Gastroesophageal sphincter (tissue), 4 donors: ENCODE measurements at regions not wholly inside any gene's neighbourhood (a gene's known extent, or its start where the extent isn't known, plus 50 kb on each side); places are given as distances from the start of the nearest gene placed in this dataset.

ENCODE experiments used
- ATAC-seq: fragments of 150-250 bp; one replicate; pipeline ENCODE4 v1.9.1; 2016; ENCODE audit warnings: mild to moderate bottlenecking, moderate library complexity
- H3K27ac ChIP-seq, 4 donors: fragments of 200-600 bp; sonication (generic) in 3 of 4; 1 replicate in 3 of 4; 2 replicates in 1 of 4; pipeline ENCODE4 v1.5.1; 2016 to 2019
- H3K27me3 ChIP-seq: fragments of 200-600 bp; sonication (generic); one replicate; pipeline ENCODE4 v1.5.1; 2019
- H3K36me3 ChIP-seq, 2 donors: fragments of 200-600 bp; sonication (generic); one replicate each; pipeline ENCODE4 v1.5.1; 2019; ENCODE audit warnings: control low read depth in 1 of 2
- H3K4me1 ChIP-seq, 3 donors: fragments of 200-600 bp; sonication (generic); 1 replicate in 2 of 3; 2 replicates in 1 of 3; pipeline ENCODE4 v1.5.1; 2016 to 2019; ENCODE audit warnings: control low read depth in 2 of 3
- H3K4me3 ChIP-seq, 2 donors: fragments of 200-600 bp; sonication (generic); one replicate each; pipeline ENCODE4 v1.5.1; 2019; ENCODE audit warnings: mild to moderate bottlenecking in 1 of 2, moderate library complexity in 1 of 2
- H3K9me3 ChIP-seq, 3 donors: fragments of 200-600 bp; sonication (generic); one replicate each; pipeline ENCODE4 v1.5.1; 2017 to 2019; ENCODE audit warnings: control low read depth in 2 of 3
- EP300 ChIP-seq: sonication (generic); formaldehyde crosslinking; IDR thresholded peaks from one replicate; pipeline ENCODE4 v1.6.1; 2017; ENCODE audit warnings: antibody characterized with exemption, mild to moderate bottlenecking
- POLR2A ChIP-seq, 2 donors: fragments of 450-650 bp; IDR thresholded peaks; one replicate each; pipeline ENCODE4 v1.6.1; 2017; ENCODE audit warnings: antibody characterized with exemption in 2 of 2, mild to moderate bottlenecking in 2 of 2, moderate library complexity in 1 of 2
- POLR2AphosphoS5 ChIP-seq: sonication (generic); formaldehyde crosslinking; IDR thresholded peaks from one replicate; pipeline ENCODE4 v1.6.1; 2017; ENCODE audit warnings: antibody characterized with exemption
- WGBS, 2 donors: methylation state at CpG; one replicate each; pipeline ENCODE4 v1.1.5; 2018; ENCODE audit warnings: low coverage in 1 of 2; 5-methylcytosine and 5-hydroxymethylcytosine counted together
- TF ChIP-seq, protein P1 (sequence below), 4 experiments: fragments of 200-600 bp in 2 of 4; fragments of 450-650 bp in 2 of 4; sonication (generic) in 1 of 4; IDR thresholded peaks; one replicate each; pipeline ENCODE4 v1.5.1; 2017 to 2019; ENCODE audit warnings: antibody characterized with exemption in 4 of 4, mild to moderate bottlenecking in 2 of 4, moderate library complexity in 2 of 4

- H3K4me3 ChIP-seq: no peak overlapping the region
- ATAC-seq: no peak
- H3K27ac ChIP-seq: no peak overlapping the region
- WGBS, 2 donors: 28 to 39% methylated on average over 3 of the region's 3 CpGs
- no peaks in the 10 kb centered on the region for H3K36me3 ChIP-seq
- H3K4me1 ChIP-seq: no peaks in the 10 kb centered on the region
- TF ChIP-seq, protein P1, sequence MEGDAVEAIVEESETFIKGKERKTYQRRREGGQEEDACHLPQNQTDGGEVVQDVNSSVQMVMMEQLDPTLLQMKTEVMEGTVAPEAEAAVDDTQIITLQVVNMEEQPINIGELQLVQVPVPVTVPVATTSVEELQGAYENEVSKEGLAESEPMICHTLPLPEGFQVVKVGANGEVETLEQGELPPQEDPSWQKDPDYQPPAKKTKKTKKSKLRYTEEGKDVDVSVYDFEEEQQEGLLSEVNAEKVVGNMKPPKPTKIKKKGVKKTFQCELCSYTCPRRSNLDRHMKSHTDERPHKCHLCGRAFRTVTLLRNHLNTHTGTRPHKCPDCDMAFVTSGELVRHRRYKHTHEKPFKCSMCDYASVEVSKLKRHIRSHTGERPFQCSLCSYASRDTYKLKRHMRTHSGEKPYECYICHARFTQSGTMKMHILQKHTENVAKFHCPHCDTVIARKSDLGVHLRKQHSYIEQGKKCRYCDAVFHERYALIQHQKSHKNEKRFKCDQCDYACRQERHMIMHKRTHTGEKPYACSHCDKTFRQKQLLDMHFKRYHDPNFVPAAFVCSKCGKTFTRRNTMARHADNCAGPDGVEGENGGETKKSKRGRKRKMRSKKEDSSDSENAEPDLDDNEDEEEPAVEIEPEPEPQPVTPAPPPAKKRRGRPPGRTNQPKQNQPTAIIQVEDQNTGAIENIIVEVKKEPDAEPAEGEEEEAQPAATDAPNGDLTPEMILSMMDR (IDR thresholded peaks at IDR 0.05): no peak
- TF ChIP-seq POLR2A (IDR thresholded peaks at IDR 0.05) (no peak), EP300 (no peak), POLR2AphosphoS5 (no peak)
- H3K9me3 ChIP-seq: no peaks in the 10 kb centered on the region
- H3K27me3 ChIP-seq: no peaks in the 10 kb centered on the region
These were observed 253.2 kb downstream of the PDHA2 start for GRCh38 chr4:96093057-96093456.

- ATAC-seq: no peak
- Histone ChIP-seq H3K9me3 (no peaks in the 10 kb centered on the region), H3K27ac (no peak overlapping the region), H3K4me3 (no peak overlapping the region), H3K36me3 (no peaks in the 10 kb centered on the region), H3K4me1 (no peaks in the 10 kb centered on the region), H3K27me3 (no peaks in the 10 kb centered on the region)
- TF ChIP-seq POLR2A (IDR thresholded peaks at IDR 0.05) (no peak), EP300 (no peak), POLR2AphosphoS5 (no peak)
- TF ChIP-seq, protein P1 (IDR thresholded peaks at IDR 0.05): no peak
These were observed 253.7 kb downstream of the PDHA2 start for GRCh38 chr4:96093563-96093962.

DNA sequence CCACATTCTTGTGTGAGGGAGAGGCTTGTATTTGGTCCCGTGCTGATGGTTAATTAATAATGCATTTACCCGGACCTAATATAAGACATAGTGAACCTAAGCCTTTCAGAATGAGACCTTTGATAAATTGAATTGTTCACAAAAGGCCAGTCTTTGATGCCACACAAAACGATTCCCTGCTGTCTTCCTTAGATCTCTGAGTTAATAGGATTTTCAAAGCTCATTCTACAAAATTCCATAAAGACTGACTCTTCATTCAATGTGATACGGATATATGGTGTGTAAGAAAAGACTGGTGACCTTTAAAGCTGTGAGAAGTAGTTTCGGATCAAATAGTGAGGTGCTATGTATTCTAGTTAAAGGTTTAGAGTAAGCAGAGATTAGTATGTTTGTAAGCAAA lies 254.3 kb downstream of the PDHA2 start:
- ATAC-seq: no peak
- H3K27ac ChIP-seq: no peak overlapping the region
- no peak for TF ChIP-seq EP300
- TF ChIP-seq POLR2A (IDR thresholded peaks at IDR 0.05): no peak
- TF ChIP-seq POLR2AphosphoS5: no peak
- TF ChIP-seq, protein P1 (IDR thresholded peaks at IDR 0.05): no peak
- 57 to 68% methylated on average over 4 to 5 of the region's 5 CpGs for WGBS, 2 donors
- H3K4me3 ChIP-seq: no peak overlapping the region
- H3K9me3 ChIP-seq: no peaks in the 10 kb centered on the region
- H3K27me3 ChIP-seq: no peaks in the 10 kb centered on the region
- H3K4me1 ChIP-seq: no peaks in the 10 kb centered on the region
- no peaks in the 10 kb centered on the region for H3K36me3 ChIP-seq

DNA sequence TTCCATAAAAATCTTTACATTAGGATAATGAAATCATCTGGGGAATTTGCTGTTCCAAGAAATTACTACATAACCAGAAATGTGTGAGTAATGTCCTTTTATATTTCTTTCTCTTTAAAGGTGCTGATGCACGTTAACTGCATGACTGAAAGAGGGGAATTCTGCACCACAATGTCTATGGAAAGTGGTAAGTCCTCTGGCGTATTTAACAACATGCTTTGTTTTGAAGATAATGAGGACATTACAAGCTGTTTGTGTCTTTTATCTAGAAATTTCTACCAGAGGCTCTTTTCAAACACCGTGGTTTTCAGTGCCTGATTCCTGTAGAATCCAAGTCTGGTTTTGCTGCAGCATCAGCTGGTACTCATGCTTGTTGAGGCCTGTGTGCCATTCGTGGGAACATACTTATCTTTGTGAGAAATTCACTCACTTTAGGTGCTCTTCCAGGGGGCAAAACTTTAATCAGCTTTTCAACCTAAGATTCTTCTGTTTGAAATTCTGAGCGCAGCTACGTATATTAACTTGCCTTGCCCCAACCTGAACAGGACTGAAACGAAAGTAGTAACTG lies 257.2 kb downstream of the PDHA2 start:
- Histone ChIP-seq H3K36me3 (no peaks in the 10 kb centered on the region), H3K27ac (no peak overlapping the region), H3K4me3 (no peak overlapping the region), H3K27me3 (no peaks in the 10 kb centered on the region), H3K9me3 (no peaks in the 10 kb centered on the region), H3K4me1 (no peaks in the 10 kb centered on the region)
- 77 to 78% methylated on average over 6 to 7 of the region's 7 CpGs for WGBS, 2 donors
- ATAC-seq: no peak
- TF ChIP-seq, protein P1 (IDR thresholded peaks at IDR 0.05): no peak
- TF ChIP-seq POLR2A (IDR thresholded peaks at IDR 0.05) (no peak), POLR2AphosphoS5 (no peak), EP300 (no peak)

DNA sequence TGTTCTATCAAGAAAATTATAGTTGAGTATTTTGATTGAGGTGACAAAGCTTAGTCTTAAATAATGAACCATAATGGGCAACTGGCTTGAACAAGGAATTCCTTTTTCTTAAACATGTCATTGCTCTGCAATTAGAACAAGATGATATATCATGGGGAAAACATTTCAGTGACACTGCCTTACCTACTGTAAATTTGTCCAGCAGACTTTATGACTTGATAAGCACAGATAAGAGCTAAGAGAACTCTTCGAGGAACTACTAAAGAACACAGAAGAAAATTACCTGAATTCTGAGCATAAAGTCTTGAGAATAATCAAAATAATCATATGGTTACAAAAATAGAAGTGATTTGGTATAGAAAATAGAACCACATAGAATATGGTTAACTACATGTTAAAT lies 257.8 kb downstream of the PDHA2 start:
- no peaks in the 10 kb centered on the region for H3K9me3 ChIP-seq

More for the DNA sequence above, 257.8 kb downstream of the PDHA2 start:
- Histone ChIP-seq H3K36me3 (no peaks in the 10 kb centered on the region), H3K27me3 (no peaks in the 10 kb centered on the region), H3K4me1 (no peaks in the 10 kb centered on the region), H3K4me3 (no peak overlapping the region), H3K27ac (no peak overlapping the region)
- TF ChIP-seq POLR2A (IDR thresholded peaks at IDR 0.05): no peak
- WGBS, 2 donors: 64 to 71% methylated on average over 1 of the region's 1 CpG
- no peak for ATAC-seq
